CD1c-positive myeloid dendritic cell (primary cell): ENCODE measurements at regions not wholly inside any gene's neighbourhood (a gene's known extent, or its start where the extent isn't known, plus 50 kb on each side); places are given as distances from the start of the nearest gene placed in this dataset.
"Not testable (repeated sequence)": the region's sequence is repeated elsewhere in the genome, so short reads cannot be mapped to it uniquely, and the experiment has no call there.

Experiments
- DNase-seq: peaks from one replicate; pipeline ENCODE4 v3.0.0-alpha.2; 2016; ENCODE audit errors: extremely low spot score

- no peak for DNase-seq
Observed at GRCh38 chr1:196160066-196160795, 448.0 kb downstream of the KCNT2 start.

DNA sequence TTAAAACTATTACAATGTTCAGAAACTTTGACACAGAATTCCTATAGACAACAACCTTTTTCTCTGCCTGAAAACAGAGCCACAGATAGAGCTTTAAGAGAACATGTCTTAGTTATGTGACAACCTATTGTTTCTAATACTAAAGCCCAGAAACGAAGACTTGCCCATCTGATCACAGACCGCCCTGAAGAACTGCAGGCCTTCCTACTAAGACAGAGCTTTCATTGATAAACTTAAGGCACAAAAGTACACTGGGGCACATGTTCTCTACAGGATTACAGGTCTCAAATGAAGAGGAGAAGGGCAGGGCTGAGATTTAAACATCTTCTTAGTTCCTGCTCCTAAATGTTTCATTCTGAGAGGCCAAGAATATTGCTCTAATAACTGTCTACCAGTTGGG is 452.7 kb downstream of the KCNT2 start:
- no peak for DNase-seq

GRCh38 chr1:196152975-196153374 is 455.3 kb downstream of the KCNT2 start:
- DNase-seq = peak; percentile 42

- DNase-seq = no peak
Observed at GRCh38 chr1:196152086-196152485, 456.2 kb downstream of the KCNT2 start.

DNA sequence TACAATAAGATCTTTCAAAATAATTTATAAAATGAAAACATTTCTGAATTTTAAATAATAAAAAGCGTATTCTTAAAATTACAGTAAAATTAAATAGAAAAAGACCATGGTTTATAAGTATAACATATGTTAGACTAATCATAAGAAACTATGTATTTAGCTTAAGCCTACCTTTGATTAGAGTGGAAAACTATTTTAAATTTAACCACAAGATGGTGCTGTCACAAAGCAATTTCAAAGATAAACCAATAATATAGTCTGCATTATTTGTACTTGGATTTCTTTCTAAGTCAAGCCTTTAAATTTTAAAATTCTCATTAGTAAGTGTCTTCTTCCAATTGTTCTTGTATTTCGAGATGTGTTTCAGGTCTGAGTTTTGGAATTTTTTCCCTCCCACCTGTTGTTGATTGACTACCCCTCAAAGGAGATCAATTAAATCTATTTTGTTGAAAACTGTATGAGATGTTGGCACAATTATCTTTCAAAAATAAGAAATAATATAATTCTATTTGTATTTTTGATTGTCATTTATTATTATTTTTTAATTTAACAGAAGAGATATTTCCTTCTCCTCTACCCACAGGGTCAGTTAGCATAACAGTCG is 459.8 kb downstream of the KCNT2 start:
- peak; percentile 46 for DNase-seq

- DNase-seq = no peak
Observed at GRCh38 chr1:196147530-196147929, 460.7 kb downstream of the KCNT2 start.

DNA sequence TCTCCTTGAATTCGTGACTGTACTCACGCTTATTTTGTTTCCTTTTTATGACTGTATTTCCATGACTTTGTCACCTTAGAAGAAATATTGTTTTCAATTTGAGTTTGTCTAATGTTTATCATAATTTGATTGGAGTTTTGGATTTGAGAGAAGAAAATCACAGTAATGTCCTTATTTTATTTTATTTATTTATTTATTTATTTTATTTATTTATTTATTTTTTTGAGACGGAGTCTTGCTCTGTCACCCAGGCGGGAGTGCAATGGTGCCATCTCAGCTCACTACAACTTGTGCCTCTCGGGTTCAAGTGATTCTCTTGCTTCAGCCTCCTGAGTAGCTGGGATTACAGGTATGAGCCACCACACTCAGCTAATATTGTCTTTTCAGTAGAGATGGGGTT is 463.1 kb downstream of the KCNT2 start:
- not testable (repeated sequence) for DNase-seq

DNA sequence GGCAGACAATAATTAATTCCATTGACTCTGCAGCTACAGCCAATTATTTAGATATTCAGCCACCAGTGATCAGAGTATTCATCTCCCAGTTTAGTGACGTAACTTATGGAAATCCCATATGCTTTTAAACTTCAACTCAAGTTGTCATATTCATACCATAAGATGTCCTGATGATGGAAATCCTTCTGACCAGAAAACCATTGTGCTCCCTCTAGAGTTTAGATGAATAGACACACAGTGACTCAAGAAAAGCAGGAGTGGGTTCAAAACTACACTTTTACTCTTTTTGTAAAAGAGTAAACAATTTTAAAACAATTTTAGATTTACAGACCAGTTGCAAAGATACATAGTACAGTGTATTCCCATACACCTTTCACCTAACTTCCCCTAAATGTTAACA is 463.7 kb downstream of the KCNT2 start:
- DNase-seq = no peak

- DNase-seq = no peak
Observed at GRCh38 chr1:196143602-196144342, 464.5 kb downstream of the KCNT2 start.

- DNase-seq = no peak
Observed at GRCh38 chr1:196142111-196142640, 466.1 kb downstream of the KCNT2 start.

- no peak for DNase-seq
Observed at GRCh38 chr1:196136396-196136795, 471.8 kb downstream of the KCNT2 start.

GRCh38 chr1:196131691-196132090 is 476.5 kb downstream of the KCNT2 start:
- DNase-seq = no peak

DNA sequence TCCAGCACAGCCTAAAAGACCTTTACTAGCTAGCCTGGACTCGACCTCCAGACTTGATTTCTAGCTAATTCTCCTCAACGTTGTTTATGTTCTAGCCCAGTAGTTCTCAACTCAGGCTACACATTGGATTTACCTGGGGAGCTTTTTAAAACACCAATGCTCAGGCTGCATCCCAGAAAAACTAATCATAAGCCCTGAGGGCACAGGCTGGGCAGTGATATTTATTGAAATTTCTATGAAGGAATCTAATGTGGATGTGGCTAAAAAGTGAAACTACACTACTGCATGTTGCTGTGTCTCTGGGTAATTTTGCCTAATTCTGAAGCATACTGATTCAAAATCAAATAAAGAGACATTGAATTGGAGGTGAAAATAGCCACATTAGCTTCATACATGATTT is 479.4 kb downstream of the KCNT2 start:
- DNase-seq = no peak

DNA sequence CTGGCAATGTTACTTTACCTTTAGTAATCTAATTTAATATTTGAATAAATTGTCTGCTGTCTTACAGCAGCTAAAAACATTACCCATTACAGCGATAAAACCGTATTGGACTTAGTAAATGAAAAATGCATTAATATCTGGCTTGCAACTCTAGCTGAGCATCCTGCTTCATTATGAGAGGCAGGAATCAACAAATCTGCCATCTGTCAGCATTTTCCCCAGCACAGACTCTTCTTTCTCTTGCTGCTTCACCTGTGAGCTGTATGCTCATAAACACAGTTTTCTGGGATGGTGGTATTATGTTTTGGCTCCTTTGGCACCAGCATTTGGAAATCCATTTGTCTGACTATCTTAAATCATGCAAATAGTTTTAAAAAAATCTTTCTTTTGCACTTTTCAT is 487.1 kb downstream of the KCNT2 start:
- no peak for DNase-seq

DNA sequence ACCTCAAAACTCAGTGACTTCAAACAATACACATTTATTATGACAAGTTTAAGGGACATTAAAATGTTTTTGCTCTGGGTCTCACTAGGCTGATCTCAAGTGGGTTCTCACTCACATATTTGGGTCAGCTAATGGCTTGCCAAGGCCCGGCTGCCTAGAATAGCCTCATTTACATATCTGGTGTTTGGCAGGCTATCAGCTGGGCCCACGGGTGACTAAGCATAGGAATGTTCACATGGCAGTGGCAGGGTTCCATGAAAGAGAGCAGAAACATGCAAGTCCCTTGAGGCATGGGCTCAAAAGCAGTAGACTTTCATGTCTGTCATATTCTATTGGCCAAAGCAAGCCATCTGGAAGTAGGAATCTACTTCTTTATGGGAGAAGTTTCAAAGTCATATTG is 492.6 kb downstream of the KCNT2 start:
- no peak for DNase-seq

- DNase-seq = no peak
Observed at GRCh38 chr1:196114193-196114592, 494.0 kb downstream of the KCNT2 start.

DNA sequence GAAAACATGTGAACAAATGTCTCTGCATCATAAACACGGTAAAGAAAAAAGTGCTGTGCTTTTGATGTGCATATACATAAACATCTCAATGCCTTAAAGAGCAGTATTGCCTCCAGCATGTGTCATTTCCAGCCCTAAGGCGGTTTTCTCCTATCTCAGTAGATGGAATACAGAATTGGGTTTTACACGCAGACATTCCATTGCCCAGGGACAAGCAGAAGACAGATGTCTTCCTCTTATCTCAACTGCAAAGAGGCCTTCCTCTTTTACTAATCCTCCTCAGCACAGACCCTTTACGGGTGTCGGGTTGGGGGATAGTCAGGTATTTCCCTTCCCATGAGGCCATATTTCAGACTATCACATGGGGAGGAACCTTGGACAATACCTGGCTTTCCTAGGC is 499.2 kb downstream of the KCNT2 start:
- not testable (repeated sequence) for DNase-seq

DNA sequence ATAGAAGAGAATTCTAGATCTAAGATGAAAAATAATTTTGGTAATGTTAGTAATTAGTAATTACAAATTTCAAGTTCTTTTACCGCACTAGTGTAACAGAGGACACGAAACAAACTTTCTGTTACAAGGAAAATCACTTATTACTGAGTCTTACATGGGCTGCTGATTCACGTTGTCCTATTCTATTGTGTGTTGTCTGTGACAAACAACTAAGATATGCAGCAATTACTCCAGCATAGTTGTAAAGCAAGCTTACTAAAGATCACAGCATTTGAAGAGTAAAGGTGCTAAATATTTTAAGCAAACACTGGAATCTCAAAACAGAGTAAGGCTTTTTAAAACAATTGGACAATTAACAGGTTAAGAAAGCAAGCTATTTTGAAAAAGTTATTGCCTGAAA is 502.3 kb downstream of the KCNT2 start:
- no peak for DNase-seq

GRCh38 chr1:196102826-196103225 is 505.4 kb downstream of the KCNT2 start:
- no peak for DNase-seq

DNA sequence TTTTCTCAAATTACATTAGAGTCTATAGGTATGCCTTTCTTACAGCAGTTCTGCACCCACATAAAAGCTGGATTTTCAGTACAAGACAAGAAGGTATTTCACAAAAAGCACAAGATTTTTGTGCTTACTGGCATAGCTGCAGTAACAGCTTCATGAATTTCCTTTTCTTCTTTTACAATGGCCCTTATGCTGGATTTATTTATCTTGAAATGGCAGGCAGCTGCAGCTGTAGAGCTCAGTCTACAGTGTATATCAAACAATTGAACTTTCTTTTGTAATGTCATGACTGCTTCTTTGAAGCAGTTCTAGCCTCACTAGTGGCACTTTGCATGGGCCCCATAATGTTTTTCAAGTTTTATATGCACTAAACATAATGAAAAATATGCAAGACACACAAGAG is 510.2 kb downstream of the KCNT2 start:
- DNase-seq = no peak

DNA sequence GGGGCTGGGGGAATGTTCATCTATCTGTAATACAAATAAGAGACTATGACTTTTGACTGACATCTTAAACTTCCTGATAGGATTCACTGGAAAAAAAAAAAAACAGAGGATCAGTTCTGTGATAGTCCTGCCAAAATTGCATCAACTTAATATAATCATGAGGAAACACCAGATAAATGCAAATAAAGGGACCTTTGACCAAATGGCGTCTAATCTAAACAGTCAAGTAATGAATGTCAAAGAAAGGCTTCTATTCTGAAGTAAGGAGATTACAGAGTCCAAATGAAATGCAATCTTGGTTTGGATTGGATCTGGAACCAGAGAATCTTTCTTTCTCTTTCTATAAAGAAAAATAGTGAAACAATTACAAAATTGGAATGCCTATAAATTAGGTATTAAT is 513.4 kb downstream of the KCNT2 start:
- DNase-seq = no peak

DNA sequence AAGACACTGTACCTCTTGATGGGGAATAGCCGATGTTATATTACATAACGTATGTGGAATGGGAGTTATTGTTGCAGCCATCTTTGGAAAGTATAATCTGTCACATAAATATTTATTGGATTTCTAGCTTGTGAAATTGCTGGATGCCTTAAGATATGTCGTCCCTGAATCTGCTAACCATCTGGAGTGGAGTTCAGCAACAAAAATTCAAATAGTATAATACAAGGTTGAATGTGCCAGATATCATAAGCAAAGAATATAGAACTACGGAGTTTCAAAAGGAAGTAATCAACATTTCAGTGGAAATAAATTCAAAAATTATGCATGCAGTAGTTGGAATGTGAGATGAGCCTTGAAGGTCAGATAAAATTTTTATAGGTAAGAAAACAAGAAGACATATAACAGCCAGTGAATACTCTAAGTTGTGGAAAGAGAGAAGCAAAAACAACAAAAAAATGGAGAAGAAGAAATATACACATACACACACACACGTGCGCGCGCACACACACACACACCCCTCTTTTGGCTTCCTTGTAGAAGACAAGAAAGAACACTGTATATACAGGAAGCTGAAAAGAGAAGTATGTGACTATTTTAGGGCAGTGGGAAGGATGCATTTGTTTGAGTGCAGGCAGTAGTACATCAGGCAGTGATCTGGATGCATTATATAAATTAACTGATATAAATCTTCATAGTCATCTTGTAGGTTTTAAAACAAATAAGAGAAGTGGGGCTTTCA is 516.7 kb downstream of the KCNT2 start:
- no peak for DNase-seq
